ENCODE measurements at regions not wholly inside any gene's neighbourhood (a gene's known extent, or its start where the extent isn't known, plus 50 kb on each side); places are given as distances from the start of the nearest gene placed in this dataset.
A peak's percentile ranks its signal among the peaks of the same experiment; 100 is the strongest.

DNA sequence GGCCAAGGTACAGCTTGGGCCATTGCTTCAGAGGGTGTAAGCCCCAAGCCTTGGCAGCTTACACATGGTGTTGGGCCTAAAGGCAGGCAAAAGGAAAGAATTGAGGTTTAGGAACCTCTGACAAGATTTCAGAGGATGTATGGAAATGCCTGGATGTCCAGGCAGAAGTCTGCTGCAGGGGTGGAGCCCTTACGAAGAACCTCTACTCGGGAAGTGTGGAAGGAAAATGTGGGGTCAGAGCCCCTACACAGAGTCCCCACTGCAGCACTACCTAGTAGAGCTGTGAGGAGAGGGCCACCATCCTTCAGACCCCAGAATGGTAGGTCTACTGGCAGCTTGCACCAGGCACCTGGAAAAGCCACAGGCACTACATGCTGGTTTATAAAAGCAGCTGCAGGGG is 124.2 kb downstream of the RPIA start:
- 58% methylated on average over 2 of the region's 2 CpGs for WGBS (ENCODE audit: insufficient coverage, insufficient replicate concordance, low lambda C conversion rate, missing lambda C conversion rate)
- TF ChIP-seq CBX5 (IDR thresholded peaks at IDR 0.05; ENCODE audit: low read depth) (0 out of 2 replicates have a peak, but pooled peaks have one; percentile 38), NKRF (conservative IDR thresholded peaks at IDR 0.05) (no peak), KDM1A (IDR thresholded peaks at IDR 0.05; ENCODE audit: borderline replicate concordance) (no peak)
- TF ChIP-seq, protein P1, sequence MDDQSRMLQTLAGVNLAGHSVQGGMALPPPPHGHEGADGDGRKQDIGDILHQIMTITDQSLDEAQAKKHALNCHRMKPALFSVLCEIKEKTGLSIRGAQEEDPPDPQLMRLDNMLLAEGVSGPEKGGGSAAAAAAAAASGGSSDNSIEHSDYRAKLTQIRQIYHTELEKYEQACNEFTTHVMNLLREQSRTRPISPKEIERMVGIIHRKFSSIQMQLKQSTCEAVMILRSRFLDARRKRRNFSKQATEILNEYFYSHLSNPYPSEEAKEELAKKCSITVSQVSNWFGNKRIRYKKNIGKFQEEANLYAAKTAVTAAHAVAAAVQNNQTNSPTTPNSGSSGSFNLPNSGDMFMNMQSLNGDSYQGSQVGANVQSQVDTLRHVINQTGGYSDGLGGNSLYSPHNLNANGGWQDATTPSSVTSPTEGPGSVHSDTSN (IDR thresholded peaks at IDR 0.05; ENCODE audit: insufficient replicate concordance, low read depth, low read length) = no peak
- CTCF ChIA-PET = no interaction called here
- Histone ChIP-seq H3K9me3 (replicated peaks; ENCODE audit: control insufficient read depth, insufficient read depth, low read length) (peaks cover 2% of the 10 kb centered on the region), H2AFZ (ENCODE audit: control insufficient read depth, low read depth, low read length) (no peak overlapping the region), H3K27me3 (replicated peaks in 1 of 2; ENCODE audit: control insufficient read depth in 2 of 2, insufficient read depth in 2 of 2, low read length in 1 of 2) (no peaks in the 10 kb centered on the region), H3K36me3 (ENCODE audit: control insufficient read depth in 2 of 2, insufficient read depth in 2 of 2, low read length in 1 of 2) (no peaks in the 10 kb centered on the region), H3K4me2 (ENCODE audit: control insufficient read depth, insufficient read depth) (no peak overlapping the region), H3K9ac (ENCODE audit: control insufficient read depth, insufficient read depth, low read length) (no peak overlapping the region), H3K27ac (ENCODE audit: control insufficient read depth, insufficient read depth) (no peak overlapping the region), H3K4me1 (ENCODE audit: control insufficient read depth, insufficient read depth, low read length) (no peaks in the 10 kb centered on the region), H3K4me3 (no peak overlapping the region), H3K79me2 (ENCODE audit: control insufficient read depth, insufficient read depth, low read length) (no peaks in the 10 kb centered on the region), H4K20me1 (ENCODE audit: control insufficient read depth, insufficient read depth) (no peaks in the 10 kb centered on the region)
- no peak for ATAC-seq
- FAIRE-seq = no peak
- BruUV-seq (replicated peaks) = no TSS peak
- intact Hi-C loops (cut with micrococcal nuclease; ENCODE audit: unreplicated experiment) = no loop called here
- RAD21 ChIA-PET (ENCODE audit: unreplicated experiment) = no interaction called here
- DNase-seq (ENCODE audit: low read depth, low spot score) = no peak
- in situ Hi-C loops (cut with MboI) = no loop called here
- SMC1A ChIA-PET (ENCODE audit: uncharacterized antibody, unreplicated experiment) = no interaction called here
- POLR2A ChIA-PET = no interaction called here

DNA sequence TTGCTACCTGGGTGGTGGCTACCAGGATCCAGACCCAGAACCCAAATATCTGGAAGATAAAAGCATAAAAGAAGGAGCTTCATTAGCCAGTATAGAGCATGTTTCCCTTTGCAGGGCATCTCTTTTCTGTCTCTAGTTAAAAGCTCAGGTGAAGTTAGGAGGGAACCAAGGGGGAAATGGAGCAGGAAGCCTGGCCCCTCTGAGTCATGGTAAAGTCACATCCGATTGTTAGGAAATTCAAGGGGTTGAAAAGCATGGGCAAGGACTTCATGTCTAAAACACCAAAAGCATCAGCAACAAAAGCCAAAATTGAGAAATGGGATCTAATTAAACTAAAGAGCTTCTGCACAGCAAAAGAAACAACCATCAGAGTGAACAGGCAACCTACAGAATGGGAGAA is 126.9 kb downstream of the RPIA start:
- H3K27me3 ChIP-seq (replicated peaks in 1 of 2; ENCODE audit: control insufficient read depth in 2 of 2, insufficient read depth in 2 of 2, low read length in 1 of 2) = no peaks in the 10 kb centered on the region; a peak in 1 of 4 replicates
- ChIA-PET RAD21 (ENCODE audit: unreplicated experiment) (no interaction called here), SMC1A (ENCODE audit: uncharacterized antibody, unreplicated experiment) (no interaction called here), POLR2A (no interaction called here), CTCF (no interaction called here)
- no peak overlapping the region for H3K4me3 ChIP-seq
- no peak overlapping the region for H3K4me2 ChIP-seq (ENCODE audit: control insufficient read depth, insufficient read depth)
- H4K20me1 ChIP-seq (ENCODE audit: control insufficient read depth, insufficient read depth) = no peaks in the 10 kb centered on the region
- H3K9me3 ChIP-seq (replicated peaks; ENCODE audit: control insufficient read depth, insufficient read depth, low read length) = peaks cover 2% of the 10 kb centered on the region
- DNase-seq (ENCODE audit: low read depth, low spot score) = no peak
- no peak overlapping the region for H2AFZ ChIP-seq (ENCODE audit: control insufficient read depth, low read depth, low read length)
- in situ Hi-C loops (cut with MboI) = no loop called here
- FAIRE-seq = no peak
- BruUV-seq (replicated peaks) = no TSS peak
- intact Hi-C loops (cut with micrococcal nuclease; ENCODE audit: unreplicated experiment) = no loop called here
- no peaks in the 10 kb centered on the region for H3K79me2 ChIP-seq (ENCODE audit: control insufficient read depth, insufficient read depth, low read length)
- no peak overlapping the region for H3K9ac ChIP-seq (ENCODE audit: control insufficient read depth, insufficient read depth, low read length)
- no peak overlapping the region for H3K27ac ChIP-seq (ENCODE audit: control insufficient read depth, insufficient read depth)
- TF ChIP-seq CREB1 (IDR thresholded peaks at IDR 0.05; ENCODE audit: low read depth) (no peak), CEBPB (IDR thresholded peaks at IDR 0.05; ENCODE audit: borderline replicate concordance in 1 of 2, low read depth in 2 of 2, low read length in 2 of 2) (no peak), ZNF24 (IDR thresholded peaks at IDR 0.05) (no peak), KAT2A (conservative IDR thresholded peaks at IDR 0.05; ENCODE audit: control insufficient read depth, low read depth, low read length) (no peak), ZNF274 (IDR thresholded peaks at IDR 0.05; ENCODE audit: insufficient read depth, insufficient read length) (no peak)
- no peak for ATAC-seq
- no peaks in the 10 kb centered on the region for H3K4me1 ChIP-seq (ENCODE audit: control insufficient read depth, insufficient read depth, low read length)
- no peaks in the 10 kb centered on the region for H3K36me3 ChIP-seq (ENCODE audit: control insufficient read depth in 2 of 2, insufficient read depth in 2 of 2, low read length in 1 of 2)
- 62% methylated on average over 1 of the region's 1 CpG for WGBS (ENCODE audit: insufficient coverage, insufficient replicate concordance, low lambda C conversion rate, missing lambda C conversion rate)
